ENCODE measurements at regions not wholly inside any gene's neighbourhood (a gene's known extent, or its start where the extent isn't known, plus 50 kb on each side); places are given as distances from the start of the nearest gene placed in this dataset.
"Not testable (repeated sequence)": the region's sequence is repeated elsewhere in the genome, so short reads cannot be mapped to it uniquely, and the experiment has no call there.

- not testable (repeated sequence) for TF ChIP-seq CTCF, POLR2A (IDR thresholded peaks at IDR 0.05)
Observed at GRCh38 chr1:146701320-146701719, 236.8 kb upstream of the NBPF12 start.
